ENCODE measurements at regions not wholly inside any gene's neighbourhood (a gene's known extent, or its start where the extent isn't known, plus 50 kb on each side); places are given as distances from the start of the nearest gene placed in this dataset.

DNA sequence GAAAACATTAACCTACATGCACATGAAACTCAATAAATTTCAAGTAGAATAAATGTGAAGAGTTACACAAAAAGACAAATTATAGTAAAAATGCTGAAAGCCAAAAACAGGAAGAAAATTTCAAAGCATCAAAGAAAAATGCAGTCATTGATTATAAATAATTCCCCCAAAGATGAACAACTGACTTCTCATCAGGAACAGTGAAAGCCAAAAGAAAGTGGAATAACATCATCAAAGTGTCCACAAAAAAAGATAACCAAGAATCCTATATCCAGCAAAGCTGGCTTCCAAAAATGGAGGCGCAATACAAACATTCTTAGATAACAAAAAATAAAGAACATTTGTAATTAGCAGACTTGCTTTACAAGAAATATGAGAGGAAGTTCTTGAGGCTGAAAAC, 161.6 kb downstream of the CMPK2 start:
- TF ChIP-seq CTCF (IDR thresholded peaks at IDR 0.05; ENCODE audit: poor library complexity, severe bottlenecking) (no peak), SMC3 (conservative IDR thresholded peaks at IDR 0.05; ENCODE audit: poor library complexity) (no peak), POLR2AphosphoS5 (IDR thresholded peaks at IDR 0.05) (no peak), EZH2 (IDR thresholded peaks at IDR 0.05; ENCODE audit: borderline replicate concordance, insufficient read depth, low read length, poor library complexity, severe bottlenecking) (no peak), RAD21 (conservative IDR thresholded peaks at IDR 0.05) (no peak)

Data from neural cell (in vitro differentiated cells).